Neuron (in vitro differentiated cells): ENCODE measurements at regions not wholly inside any gene's neighbourhood (a gene's known extent, or its start where the extent isn't known, plus 50 kb on each side); places are given as distances from the start of the nearest gene placed in this dataset.
A peak's percentile ranks its signal among the peaks of the same experiment; 100 is the strongest.

Experiments
- H2AFZ ChIP-seq: one replicate; pipeline ENCODE4 v1.6.1; 2013; ENCODE audit warnings: low read depth, mild to moderate bottlenecking, inconsistent platforms, low read length, moderate library complexity
- H3K27me3 ChIP-seq: one replicate; pipeline ENCODE4 v1.6.1; 2013; ENCODE audit warnings: low read length; ENCODE audit not compliant: insufficient read depth
- H3K36me3 ChIP-seq: one replicate; pipeline ENCODE4 v1.6.1; 2013; ENCODE audit warnings: low read length; ENCODE audit not compliant: insufficient read depth
- H3K4me1 ChIP-seq: one replicate; pipeline ENCODE4 v1.6.1; 2013; ENCODE audit warnings: low read length; ENCODE audit not compliant: insufficient read depth
- H3K4me3 ChIP-seq: 2 replicates; pipeline ENCODE4 v1.5.1; 2013; ENCODE audit warnings: mild to moderate bottlenecking, low read length, moderate library complexity
- H3K9me3 ChIP-seq: one replicate; pipeline ENCODE4 v1.6.1; 2013; ENCODE audit warnings: low read length

DNA sequence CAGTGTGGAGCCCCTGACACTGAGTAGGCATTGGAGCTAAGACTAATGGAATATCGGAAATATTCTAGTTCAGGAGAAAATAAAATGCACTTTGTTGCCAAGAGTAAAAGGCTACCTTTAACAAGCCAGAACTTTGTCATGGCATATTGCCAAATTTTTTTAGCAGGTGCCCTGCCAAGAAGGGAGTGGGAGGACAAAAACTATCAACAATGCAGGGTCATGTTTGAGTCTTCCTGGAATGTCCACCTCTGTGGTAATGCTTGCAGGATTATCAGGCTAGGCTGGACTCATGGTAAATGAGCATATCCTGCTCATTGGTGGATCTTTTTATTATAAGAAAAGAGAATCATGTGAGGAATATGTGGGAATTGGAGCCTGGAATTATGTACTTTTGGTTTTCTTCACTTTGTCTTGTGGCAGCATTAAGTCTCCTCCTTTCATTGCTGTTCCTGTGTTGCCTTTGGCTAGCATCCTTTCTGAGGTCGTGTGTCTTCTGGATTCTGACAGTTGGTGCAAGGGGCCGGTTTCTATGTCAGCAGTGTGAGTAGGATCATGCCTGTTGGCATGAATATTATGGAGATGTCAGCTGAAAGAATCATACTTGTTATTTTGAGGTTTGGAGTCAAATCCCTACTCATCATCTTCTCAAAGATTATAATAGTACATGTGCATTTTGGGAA, 122.9 kb upstream of the SPRY2 start:
- Histone ChIP-seq H3K4me3 (no peak overlapping the region), H3K9me3 (no peaks in the 10 kb centered on the region), H3K4me1 (peaks cover 8% of the 10 kb centered on the region), H3K36me3 (no peaks in the 10 kb centered on the region), H3K27me3 (no peaks in the 10 kb centered on the region), H2AFZ (no peak overlapping the region)

DNA sequence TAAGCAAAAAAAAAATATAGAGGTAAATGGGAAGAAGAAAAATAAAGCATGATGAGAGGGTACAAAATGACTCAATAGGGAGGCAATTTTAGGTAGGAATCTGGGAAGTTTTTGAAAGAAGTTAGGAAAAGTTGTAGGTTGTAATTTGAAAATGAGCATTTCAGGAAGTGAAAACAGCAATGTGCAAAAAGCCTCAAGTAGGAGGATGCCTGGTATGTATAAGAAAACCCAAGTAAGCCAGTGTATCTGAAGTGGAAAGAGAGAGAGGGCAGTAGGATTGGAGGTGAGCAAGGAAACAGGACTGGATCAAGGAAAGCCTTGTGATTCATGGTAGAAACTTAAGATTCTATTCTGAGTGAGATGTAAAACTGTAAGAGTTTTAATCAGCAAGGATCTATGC, 121.6 kb upstream of the SPRY2 start:
- H3K36me3 ChIP-seq = no peaks in the 10 kb centered on the region
- H2AFZ ChIP-seq = no peak overlapping the region
- no peaks in the 10 kb centered on the region for H3K27me3 ChIP-seq
- H3K4me3 ChIP-seq = no peak overlapping the region
- no peaks in the 10 kb centered on the region for H3K9me3 ChIP-seq
- no peaks in the 10 kb centered on the region for H3K4me1 ChIP-seq

DNA sequence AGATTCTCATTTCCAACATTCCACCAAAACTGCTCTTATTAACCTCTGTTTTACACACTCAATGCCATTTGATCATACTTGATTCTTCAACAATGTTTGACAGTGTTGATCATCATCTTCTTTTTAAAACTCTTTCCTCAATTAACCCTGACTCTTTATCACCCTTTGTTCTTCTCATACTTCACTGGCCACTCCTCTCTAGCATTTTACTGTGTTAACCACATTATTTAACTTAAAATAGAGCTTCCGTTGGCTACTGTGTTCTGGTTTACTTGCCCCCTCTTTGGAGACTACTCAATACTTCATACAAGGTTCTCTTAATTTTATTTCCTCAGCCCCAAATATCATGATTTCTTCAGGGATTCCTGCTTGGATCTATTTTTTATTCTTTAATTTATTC, 121.1 kb upstream of the SPRY2 start:
- H3K4me3 ChIP-seq = no peak overlapping the region
- no peaks in the 10 kb centered on the region for H3K9me3 ChIP-seq
- H3K27me3 ChIP-seq = no peaks in the 10 kb centered on the region
- H3K36me3 ChIP-seq = no peaks in the 10 kb centered on the region
- no peaks in the 10 kb centered on the region for H3K4me1 ChIP-seq
- no peak overlapping the region for H2AFZ ChIP-seq

DNA sequence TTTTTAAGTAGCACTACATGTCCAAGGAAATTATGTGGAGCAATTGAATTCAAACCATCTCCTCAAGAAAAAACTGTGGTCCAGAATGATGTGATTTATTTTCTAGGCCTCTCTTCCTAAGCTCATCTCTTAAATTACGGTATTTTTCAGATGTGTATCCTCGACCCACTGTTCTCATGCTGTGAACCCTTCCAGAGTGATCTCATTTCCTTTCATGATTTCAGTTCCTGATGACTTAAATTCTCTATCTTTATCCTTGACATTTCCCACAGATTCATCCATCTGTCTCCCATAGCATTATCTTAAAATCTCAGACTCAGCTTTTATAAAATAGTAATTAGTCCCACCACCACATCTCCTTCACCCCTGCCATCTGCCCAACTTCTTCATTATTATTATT, 117.6 kb upstream of the SPRY2 start:
- no peaks in the 10 kb centered on the region for H3K36me3 ChIP-seq
- H3K4me1 ChIP-seq = no peaks in the 10 kb centered on the region
- H3K9me3 ChIP-seq = no peaks in the 10 kb centered on the region
- H3K4me3 ChIP-seq = no peak overlapping the region
- no peaks in the 10 kb centered on the region for H3K27me3 ChIP-seq
- no peak overlapping the region for H2AFZ ChIP-seq

DNA sequence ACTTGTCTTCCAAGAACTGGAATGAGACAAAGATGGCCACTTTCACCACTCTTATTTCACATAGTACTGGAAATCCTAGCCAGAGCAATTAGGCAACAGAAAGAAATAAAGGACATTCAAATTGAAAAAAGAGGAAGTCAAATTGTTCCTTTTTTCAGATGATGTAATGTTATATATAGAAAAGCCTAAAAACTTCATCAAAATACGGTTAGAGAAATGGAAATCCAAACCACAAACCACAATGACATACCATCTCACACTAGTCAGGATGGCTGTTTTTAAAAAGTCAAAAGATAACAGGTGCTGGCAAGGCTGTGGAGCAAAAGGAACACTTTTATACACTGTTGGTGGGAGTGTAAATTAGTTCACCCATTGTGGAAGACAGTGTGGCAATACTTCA, 113.3 kb upstream of the SPRY2 start:
- no peaks in the 10 kb centered on the region for H3K9me3 ChIP-seq
- H2AFZ ChIP-seq = peak overlapping the region; percentile 36
- H3K4me3 ChIP-seq = no peak overlapping the region
- H3K4me1 ChIP-seq = no peaks in the 10 kb centered on the region
- H3K27me3 ChIP-seq = no peaks in the 10 kb centered on the region
- H3K36me3 ChIP-seq = no peaks in the 10 kb centered on the region

DNA sequence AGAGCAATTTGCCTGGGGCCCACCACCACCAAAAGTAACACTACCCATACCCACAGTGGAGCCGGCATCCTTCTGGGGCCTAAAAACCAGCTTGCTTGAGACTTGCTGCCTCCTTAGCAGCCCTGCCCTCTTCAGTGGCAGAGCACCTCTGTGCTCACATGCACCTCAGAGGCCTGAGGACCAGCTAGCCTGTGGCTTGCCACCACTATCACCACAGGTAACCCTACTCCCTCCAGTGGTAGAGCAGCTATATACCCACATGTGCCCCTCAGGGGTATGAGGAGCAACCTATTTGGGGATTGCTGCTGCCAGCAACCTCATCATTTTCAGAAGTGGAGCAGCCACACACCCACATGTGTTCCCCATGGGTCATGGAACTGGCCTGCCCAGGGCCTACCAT, 111.4 kb upstream of the SPRY2 start:
- Histone ChIP-seq H3K27me3 (no peaks in the 10 kb centered on the region), H3K9me3 (no peaks in the 10 kb centered on the region), H3K36me3 (no peaks in the 10 kb centered on the region), H3K4me3 (no peak overlapping the region), H2AFZ (no peak overlapping the region), H3K4me1 (no peaks in the 10 kb centered on the region)

DNA sequence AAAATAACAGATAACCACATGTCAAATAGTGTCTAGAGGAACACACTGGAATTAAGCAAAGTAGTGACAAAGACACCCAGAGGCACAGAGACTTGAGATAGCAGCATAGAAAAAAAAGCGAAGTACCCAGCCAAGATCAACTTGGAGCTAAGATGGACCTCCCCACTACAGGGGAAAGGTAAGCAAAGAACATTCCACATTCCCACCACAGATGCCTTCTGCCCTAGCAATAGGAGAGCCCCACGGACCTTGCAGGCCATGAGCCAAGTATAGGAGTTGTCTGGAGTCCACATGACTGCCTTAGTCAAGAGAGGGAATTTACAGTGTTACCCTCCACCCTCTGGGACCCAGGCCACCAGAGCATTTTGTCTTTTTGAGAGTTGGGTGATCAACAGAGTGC, 110.7 kb upstream of the SPRY2 start:
- Histone ChIP-seq H3K27me3 (no peaks in the 10 kb centered on the region), H2AFZ (no peak overlapping the region), H3K36me3 (no peaks in the 10 kb centered on the region), H3K4me1 (no peaks in the 10 kb centered on the region), H3K9me3 (no peaks in the 10 kb centered on the region), H3K4me3 (no peak overlapping the region)

DNA sequence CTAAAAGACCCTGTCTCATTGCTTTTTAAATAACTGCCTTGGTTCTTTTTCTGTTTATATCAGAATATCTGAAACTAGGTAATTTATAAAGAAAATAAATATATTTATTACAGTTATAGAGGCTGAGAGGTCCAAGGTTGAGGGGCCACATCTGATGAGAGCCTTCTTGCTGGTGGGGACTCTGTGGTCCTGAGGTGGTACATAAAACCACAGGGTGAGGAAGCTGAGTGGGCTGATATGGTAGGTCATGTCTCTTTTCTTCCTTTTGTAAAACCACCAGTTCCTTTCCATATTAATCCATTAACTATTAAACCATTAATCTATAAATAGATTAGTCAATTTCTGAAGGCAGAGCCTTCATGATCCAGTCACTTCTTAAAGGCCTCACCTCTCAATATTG, 109.5 kb upstream of the SPRY2 start:
- H3K9me3 ChIP-seq = no peaks in the 10 kb centered on the region
- H3K4me1 ChIP-seq = no peaks in the 10 kb centered on the region
- no peaks in the 10 kb centered on the region for H3K27me3 ChIP-seq
- H2AFZ ChIP-seq = no peak overlapping the region
- no peak overlapping the region for H3K4me3 ChIP-seq
- no peaks in the 10 kb centered on the region for H3K36me3 ChIP-seq

DNA sequence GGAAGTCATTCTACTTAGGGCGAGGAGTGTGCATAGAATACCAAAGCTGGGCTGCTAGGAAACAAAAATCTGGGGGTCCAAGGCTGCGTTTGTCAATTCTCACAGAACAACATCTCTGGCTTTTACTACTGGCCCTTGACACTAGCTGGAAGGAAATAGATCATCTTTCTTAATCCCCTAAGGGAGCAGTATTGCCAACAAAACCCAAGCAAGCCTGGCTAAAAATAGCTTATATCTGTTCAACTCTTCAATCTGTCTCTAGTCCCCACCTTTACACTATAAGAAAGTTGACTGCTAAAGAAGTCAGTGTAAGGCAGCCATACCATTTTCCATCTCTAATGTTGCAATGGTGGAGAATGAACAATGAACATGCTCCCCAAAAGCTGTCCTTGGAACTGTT, 107.8 kb upstream of the SPRY2 start:
- no peaks in the 10 kb centered on the region for H3K27me3 ChIP-seq
- no peaks in the 10 kb centered on the region for H3K9me3 ChIP-seq
- H2AFZ ChIP-seq = no peak overlapping the region
- H3K4me3 ChIP-seq = no peak overlapping the region
- no peaks in the 10 kb centered on the region for H3K4me1 ChIP-seq
- no peaks in the 10 kb centered on the region for H3K36me3 ChIP-seq

DNA sequence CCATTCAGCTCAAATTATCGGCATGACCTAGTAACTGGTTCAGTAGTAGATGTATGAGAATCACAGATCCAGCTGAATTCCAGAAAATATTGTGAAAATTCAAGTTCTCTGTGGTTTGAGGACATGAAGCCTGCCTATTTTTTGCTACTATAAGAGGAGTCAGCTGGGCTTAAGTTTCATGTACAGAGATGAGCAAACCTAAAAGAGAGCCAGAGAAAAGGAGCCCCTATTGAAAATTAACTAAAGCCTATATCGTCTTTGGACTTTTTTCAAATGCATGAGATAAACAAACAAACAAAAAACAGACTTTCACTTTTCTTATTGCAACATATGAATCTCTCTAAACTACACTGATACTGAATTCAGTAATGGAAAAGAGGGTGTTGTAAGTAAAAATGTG, 106.8 kb upstream of the SPRY2 start:
- Histone ChIP-seq H3K4me1 (no peaks in the 10 kb centered on the region), H3K36me3 (no peaks in the 10 kb centered on the region), H3K27me3 (no peaks in the 10 kb centered on the region), H2AFZ (no peak overlapping the region), H3K4me3 (no peak overlapping the region), H3K9me3 (no peaks in the 10 kb centered on the region)

DNA sequence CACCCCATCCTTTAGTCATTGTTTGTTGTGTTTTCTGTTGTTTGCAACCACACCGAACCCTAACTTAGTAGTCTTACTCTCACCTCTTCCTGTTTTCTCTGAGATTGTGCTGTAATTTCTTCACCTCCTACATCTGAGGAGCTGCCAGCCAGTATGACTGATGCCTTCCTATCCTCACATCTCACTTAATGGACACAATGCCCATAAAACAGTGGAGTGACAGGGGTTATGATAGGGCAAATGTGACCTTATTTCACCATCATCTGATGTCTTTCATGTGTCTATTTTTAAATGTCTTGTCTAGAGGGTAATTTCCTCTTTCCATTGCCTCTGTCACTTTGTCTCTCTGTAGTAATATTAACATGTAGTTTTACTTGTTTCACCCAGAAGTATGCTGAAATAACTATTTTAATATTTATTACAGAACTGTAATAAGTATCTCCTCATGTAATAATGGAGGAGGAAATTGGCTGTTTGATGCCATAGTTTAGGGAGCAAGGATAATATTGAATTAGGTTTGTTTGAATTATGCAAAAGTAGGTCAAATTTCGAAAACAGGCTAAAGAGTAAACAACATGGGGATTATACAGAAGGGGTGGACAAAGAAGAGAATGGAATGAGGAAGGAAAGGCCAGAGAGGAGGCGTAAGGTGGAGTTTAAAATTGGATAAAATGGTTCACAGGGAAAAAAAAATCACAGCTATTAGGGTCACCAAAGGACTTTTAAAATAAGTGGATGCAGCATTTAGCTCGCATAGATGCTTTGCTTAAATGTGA, 103.5 kb upstream of the SPRY2 start:
- Histone ChIP-seq H3K9me3 (no peaks in the 10 kb centered on the region), H2AFZ (no peak overlapping the region), H3K36me3 (no peaks in the 10 kb centered on the region), H3K4me3 (no peak overlapping the region), H3K4me1 (no peaks in the 10 kb centered on the region), H3K27me3 (no peaks in the 10 kb centered on the region)

DNA sequence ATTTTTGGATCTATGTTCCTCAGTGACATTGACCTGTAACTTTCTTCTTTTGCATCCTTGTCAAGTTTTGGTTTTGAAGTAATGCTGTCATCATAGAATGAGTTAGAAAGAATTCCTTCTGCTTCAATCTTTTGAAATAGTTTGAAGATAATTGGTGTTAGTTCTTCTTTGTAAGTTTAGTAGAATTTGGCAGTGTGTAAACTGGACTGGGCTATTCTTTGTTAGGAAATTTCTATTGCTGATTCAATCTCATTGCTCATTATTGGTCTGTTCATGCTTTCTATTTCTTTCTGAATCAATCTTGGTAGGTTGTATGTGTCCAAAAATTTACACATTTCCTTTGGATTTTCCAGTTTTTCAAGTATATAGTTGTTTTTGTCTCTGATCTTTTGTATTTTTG, 101.7 kb upstream of the SPRY2 start:
- Histone ChIP-seq H3K4me1 (no peaks in the 10 kb centered on the region), H3K27me3 (no peaks in the 10 kb centered on the region), H3K4me3 (no peak overlapping the region), H2AFZ (no peak overlapping the region), H3K9me3 (no peaks in the 10 kb centered on the region), H3K36me3 (no peaks in the 10 kb centered on the region)

DNA sequence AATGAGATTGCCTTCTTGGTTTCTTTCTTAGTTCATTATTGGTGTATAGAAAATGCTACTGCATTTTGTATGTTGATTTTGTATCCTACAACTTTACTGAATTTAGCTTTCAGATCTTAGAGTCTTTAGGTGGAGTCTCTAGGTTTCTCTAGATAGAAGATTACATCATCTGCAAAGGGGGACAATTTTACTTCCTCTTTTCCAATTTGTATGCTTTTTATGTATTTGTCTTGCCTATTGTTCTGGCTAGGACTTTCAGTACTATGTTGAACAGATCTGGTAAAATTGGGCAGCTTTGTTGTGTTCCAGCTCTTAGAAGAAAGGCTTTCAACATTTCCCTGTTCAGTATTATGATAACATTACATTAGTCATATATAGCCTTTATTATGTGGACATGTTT, 101.0 kb upstream of the SPRY2 start:
- Histone ChIP-seq H3K27me3 (no peaks in the 10 kb centered on the region), H3K4me1 (no peaks in the 10 kb centered on the region), H3K9me3 (no peaks in the 10 kb centered on the region), H2AFZ (no peak overlapping the region), H3K36me3 (no peaks in the 10 kb centered on the region), H3K4me3 (no peak overlapping the region)

DNA sequence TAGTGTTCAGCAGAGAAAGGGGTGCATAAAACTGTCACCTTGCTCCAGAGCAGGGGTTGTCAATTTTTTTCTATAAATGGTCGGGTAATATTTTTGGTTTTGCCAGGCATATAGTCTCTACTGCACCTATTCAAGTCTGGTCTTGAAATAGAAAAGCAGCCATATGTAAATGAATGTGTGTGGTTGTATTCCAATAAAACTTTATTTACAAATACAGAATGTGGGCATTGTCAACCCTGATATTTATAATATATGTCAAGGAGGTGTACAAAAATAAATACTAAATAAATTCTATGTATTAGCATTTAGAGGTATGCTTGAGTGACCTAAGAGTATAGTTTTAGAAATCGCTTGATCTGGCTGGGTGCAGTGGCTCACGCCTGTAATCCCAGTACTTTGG, 97.6 kb upstream of the SPRY2 start:
- Histone ChIP-seq H3K36me3 (no peaks in the 10 kb centered on the region), H3K4me1 (no peaks in the 10 kb centered on the region), H3K9me3 (no peaks in the 10 kb centered on the region), H3K27me3 (no peaks in the 10 kb centered on the region), H2AFZ (no peak overlapping the region), H3K4me3 (no peak overlapping the region)
